ENCODE measurements at regions not wholly inside any gene's neighbourhood (a gene's known extent, or its start where the extent isn't known, plus 50 kb on each side); places are given as distances from the start of the nearest gene placed in this dataset.

GRCh38 chr3:159739166-159739565, 249.5 kb upstream of the IL12A start:
- no peaks in the 10 kb centered on the region for H4K20me1 ChIP-seq (ENCODE audit: insufficient read depth)
- no peaks in the 10 kb centered on the region for H3K79me2 ChIP-seq (ENCODE audit: insufficient read depth, low read length)
- no peaks in the 10 kb centered on the region for H3K4me1 ChIP-seq (ENCODE audit: control insufficient read depth in 1 of 2, insufficient read depth in 2 of 2, low read length in 2 of 2)
- BruUV-seq (replicated peaks): no TSS peak
- H3K27me3 ChIP-seq (ENCODE audit: insufficient read depth, low read length): no peaks in the 10 kb centered on the region
- intact Hi-C loops (cut with micrococcal nuclease): no loop called here
- H3K36me3 ChIP-seq (ENCODE audit: control insufficient read depth in 1 of 2, insufficient read depth in 2 of 2, low read length in 2 of 2): no peaks in the 10 kb centered on the region
- TF ChIP-seq EZH2 (IDR thresholded peaks at IDR 0.05) (no peak), CBX3 (IDR thresholded peaks at IDR 0.05; ENCODE audit: low read depth) (no peak), REST (IDR thresholded peaks at IDR 0.05; ENCODE audit: low read depth) (no peak)
- ChIA-PET POLR2A (no interaction called here), CTCF (no interaction called here), RAD21 (ENCODE audit: low non-redundant PET in 1 of 2, low total read pairs in 2 of 2, uncharacterized antibody in 2 of 2, unreplicated experiment in 2 of 2) (no interaction called here)
- H3K27ac ChIP-seq (ENCODE audit: low read depth, low read length): no peak overlapping the region
- H3K9ac ChIP-seq (ENCODE audit: low read length): no peak overlapping the region
- no peak overlapping the region for H3K4me3 ChIP-seq (replicated peaks in 1 of 2; ENCODE audit: low read depth in 1 of 2, low read length in 2 of 2)
- no peak overlapping the region for H3K4me2 ChIP-seq (ENCODE audit: low read length)
- ATAC-seq (no peak), DNase-seq (ENCODE audit: low read depth, low spot score) (no peak)
- no peaks in the 10 kb centered on the region for H3K9me2 ChIP-seq (ENCODE audit: insufficient read depth)
- no peaks in the 10 kb centered on the region for H3K9me3 ChIP-seq (ENCODE audit: control insufficient read depth in 1 of 2, insufficient read depth in 1 of 2, low read depth in 1 of 2, low read length in 2 of 2)
- no peak overlapping the region for H2AFZ ChIP-seq (ENCODE audit: low read depth, low read length, poor library complexity, severe bottlenecking)

GRCh38 chr3:159739969-159740368, 248.7 kb upstream of the IL12A start:
- H3K4me3 ChIP-seq (replicated peaks in 1 of 2; ENCODE audit: low read depth in 1 of 2, low read length in 2 of 2): no peak overlapping the region
- intact Hi-C loops (cut with micrococcal nuclease): no loop called here
- ATAC-seq: peak; percentile 32; the same call in 1 of the 2 replicates
- H3K4me1 ChIP-seq (ENCODE audit: control insufficient read depth in 1 of 2, insufficient read depth in 2 of 2, low read length in 2 of 2): peaks cover 0 to 1% of the 10 kb centered on the region in 2 experiments; a peak in 1 of 4 replicates
- no peak overlapping the region for H3K27ac ChIP-seq (ENCODE audit: low read depth, low read length)
- H2AFZ ChIP-seq (ENCODE audit: low read depth, low read length, poor library complexity, severe bottlenecking): no peak overlapping the region
- CTCF ChIA-PET: no interaction called here
- no peaks in the 10 kb centered on the region for H3K9me2 ChIP-seq (ENCODE audit: insufficient read depth)
- no peaks in the 10 kb centered on the region for H3K27me3 ChIP-seq (ENCODE audit: insufficient read depth, low read length)
- H3K4me2 ChIP-seq (ENCODE audit: low read length): no peak overlapping the region
- no peaks in the 10 kb centered on the region for H3K79me2 ChIP-seq (ENCODE audit: insufficient read depth, low read length)
- no peak for TF ChIP-seq EZH2phosphoT487 (IDR thresholded peaks at IDR 0.05; ENCODE audit: borderline replicate concordance)
- H4K20me1 ChIP-seq (ENCODE audit: insufficient read depth): no peaks in the 10 kb centered on the region
- RAD21 ChIA-PET (ENCODE audit: low non-redundant PET in 1 of 2, low total read pairs in 2 of 2, uncharacterized antibody in 2 of 2, unreplicated experiment in 2 of 2): no interaction called here
- BruUV-seq (replicated peaks): no TSS peak
- no peaks in the 10 kb centered on the region for H3K36me3 ChIP-seq (ENCODE audit: control insufficient read depth in 1 of 2, insufficient read depth in 2 of 2, low read length in 2 of 2)
- POLR2A ChIA-PET: no interaction called here
- DNase-seq (ENCODE audit: low read depth, low spot score): no peak
- H3K9me3 ChIP-seq (ENCODE audit: control insufficient read depth in 1 of 2, insufficient read depth in 1 of 2, low read depth in 1 of 2, low read length in 2 of 2): no peaks in the 10 kb centered on the region
- H3K9ac ChIP-seq (ENCODE audit: low read length): no peak overlapping the region

Measured in HCT116 (cell line).